A673 (cell line): ENCODE measurements at regions not wholly inside any gene's neighbourhood (a gene's known extent, or its start where the extent isn't known, plus 50 kb on each side); places are given as distances from the start of the nearest gene placed in this dataset.

Experiments
- BruUV-seq: library from RNA; stranded (reverse); fragments of 400-500 nt; replicated peaks from 2 replicates; lab custom pipeline; 2021; lab: Mats Ljungman, UMichigan
- CTCF ChIA-PET: fragments of 300-600 bp; sonication (Branson Sonifier 250); formaldehyde crosslinking; loops from one replicate; lab custom pipeline; 2022; ENCODE audit warnings: antibody characterized with exemption; lab: Charles Lee
- POLR2A ChIA-PET: fragments of 300-600 bp; sonication (Branson Sonifier 250); formaldehyde crosslinking; loops from one replicate; lab custom pipeline; 2022; ENCODE audit warnings: antibody characterized with exemption; ENCODE audit not compliant: low non-redundant PET; lab: Charles Lee
- DNase-seq: peaks from one replicate; pipeline ENCODE4 v3.0.0-alpha.2; 2015; ENCODE audit warnings: low spot score
- H3K27ac ChIP-seq: fragments of 200-600 bp; sonication (generic); 2 replicates; pipeline ENCODE4 v1.5.1; 2016; ENCODE audit warnings: mixed run types, low read depth, mild to moderate bottlenecking, mixed read lengths, antibody characterized with exemption, low read length; ENCODE audit not compliant: poor library complexity, severe bottlenecking
- H3K27me3 ChIP-seq: fragments of 200-600 bp; sonication (generic); replicated peaks from 2 replicates; pipeline ENCODE4 v1.6.1; 2017; ENCODE audit warnings: mixed run types, low read depth, mild to moderate bottlenecking, mixed read lengths, antibody characterized with exemption, low read length; ENCODE audit not compliant: insufficient read depth, poor library complexity
- H3K36me3 ChIP-seq: fragments of 200-600 bp; sonication (generic); 2 replicates; pipeline ENCODE4 v1.6.1; 2016; ENCODE audit warnings: mixed run types, mild to moderate bottlenecking, mixed read lengths, antibody characterized with exemption, low read length; ENCODE audit not compliant: insufficient read depth, poor library complexity, severe bottlenecking
- H3K4me1 ChIP-seq: fragments of 200-600 bp; sonication (generic); 2 replicates; pipeline ENCODE4 v1.6.1; 2017; ENCODE audit warnings: mixed run types, mild to moderate bottlenecking, mixed read lengths, antibody characterized with exemption, low read length; ENCODE audit not compliant: insufficient read depth, poor library complexity, severe bottlenecking
- H3K4me3 ChIP-seq: fragments of 200-600 bp; sonication (generic); 2 replicates; pipeline ENCODE4 v1.5.1; 2016; ENCODE audit warnings: low read depth, mixed run types, mild to moderate bottlenecking, mixed read lengths, low read length; ENCODE audit not compliant: poor library complexity, severe bottlenecking
- H3K9me3 ChIP-seq: fragments of 200-600 bp; sonication (generic); 2 replicates; pipeline ENCODE4 v1.6.1; 2016; ENCODE audit warnings: mixed run types, low read depth, mild to moderate bottlenecking, mixed read lengths, antibody characterized with exemption, low read length; ENCODE audit not compliant: poor library complexity, severe bottlenecking
- EZH2 ChIP-seq: fragments of 200-600 bp; sonication (generic); IDR thresholded peaks from 2 replicates; pipeline ENCODE4 v1.6.1; 2017; ENCODE audit warnings: borderline replicate concordance, low read depth, mild to moderate bottlenecking, mixed read lengths, antibody characterized with exemption, low read length; ENCODE audit not compliant: poor library complexity, severe bottlenecking
- intact Hi-C: fragments of 100-400 bp; cut with micrococcal nuclease; formaldehyde crosslinking; loops from one replicate; pipeline ENCODE4 v1.10.0; 2022; ENCODE audit not compliant: unreplicated experiment
- TF ChIP-seq, protein P1 (sequence below): fragments of 300-800, 200-600 bp; sonication (generic); conservative IDR thresholded peaks from 2 replicates; pipeline ENCODE4 v1.5.1; 2017; ENCODE audit warnings: low read depth, mild to moderate bottlenecking, antibody characterized with exemption, low read length, moderate library complexity, mixed read lengths

GRCh38 chr13:64723724-64724123 lies 2506.4 kb downstream of the PCDH9 start:
- Histone ChIP-seq H3K9me3 (no peaks in the 10 kb centered on the region), H3K36me3 (no peaks in the 10 kb centered on the region), H3K4me1 (peaks cover 5% of the 10 kb centered on the region), H3K4me3 (no peak overlapping the region), H3K27me3 (no peaks in the 10 kb centered on the region), H3K27ac (no peak overlapping the region)
- DNase-seq: peak; percentile 49
- no TSS peak for BruUV-seq
- CTCF ChIA-PET: no interaction called here
- POLR2A ChIA-PET: no interaction called here
- intact Hi-C loops: no loop called here
- TF ChIP-seq EZH2: no peak
- TF ChIP-seq, protein P1, sequence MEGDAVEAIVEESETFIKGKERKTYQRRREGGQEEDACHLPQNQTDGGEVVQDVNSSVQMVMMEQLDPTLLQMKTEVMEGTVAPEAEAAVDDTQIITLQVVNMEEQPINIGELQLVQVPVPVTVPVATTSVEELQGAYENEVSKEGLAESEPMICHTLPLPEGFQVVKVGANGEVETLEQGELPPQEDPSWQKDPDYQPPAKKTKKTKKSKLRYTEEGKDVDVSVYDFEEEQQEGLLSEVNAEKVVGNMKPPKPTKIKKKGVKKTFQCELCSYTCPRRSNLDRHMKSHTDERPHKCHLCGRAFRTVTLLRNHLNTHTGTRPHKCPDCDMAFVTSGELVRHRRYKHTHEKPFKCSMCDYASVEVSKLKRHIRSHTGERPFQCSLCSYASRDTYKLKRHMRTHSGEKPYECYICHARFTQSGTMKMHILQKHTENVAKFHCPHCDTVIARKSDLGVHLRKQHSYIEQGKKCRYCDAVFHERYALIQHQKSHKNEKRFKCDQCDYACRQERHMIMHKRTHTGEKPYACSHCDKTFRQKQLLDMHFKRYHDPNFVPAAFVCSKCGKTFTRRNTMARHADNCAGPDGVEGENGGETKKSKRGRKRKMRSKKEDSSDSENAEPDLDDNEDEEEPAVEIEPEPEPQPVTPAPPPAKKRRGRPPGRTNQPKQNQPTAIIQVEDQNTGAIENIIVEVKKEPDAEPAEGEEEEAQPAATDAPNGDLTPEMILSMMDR: no peak

DNA sequence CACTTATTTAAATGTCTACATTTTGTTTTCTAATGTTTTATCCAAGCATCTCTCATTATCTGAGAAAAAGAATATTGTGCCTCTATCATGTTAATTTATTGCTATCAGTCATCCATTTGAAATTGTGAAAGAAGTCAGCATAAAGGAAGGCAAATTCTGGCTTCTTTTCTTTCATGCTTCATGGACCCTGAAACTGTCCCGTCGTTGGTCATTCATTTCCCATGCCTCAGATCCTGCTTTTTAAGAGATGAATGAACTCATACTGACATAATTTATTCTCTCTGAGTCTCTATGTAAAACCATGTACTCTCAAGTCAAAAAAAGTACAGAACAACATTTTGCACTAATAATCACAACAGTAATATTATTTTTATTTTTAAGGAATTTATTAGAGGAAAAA lies 2512.0 kb downstream of the PCDH9 start:
- no peaks in the 10 kb centered on the region for H3K9me3 ChIP-seq
- no peaks in the 10 kb centered on the region for H3K27me3 ChIP-seq
- TF ChIP-seq, protein P1: no peak
- TF ChIP-seq EZH2: no peak
- no peaks in the 10 kb centered on the region for H3K36me3 ChIP-seq
- H3K4me3 ChIP-seq: no peak overlapping the region
- H3K4me1 ChIP-seq: no peaks in the 10 kb centered on the region
- no TSS peak for BruUV-seq
- DNase-seq: no peak
- intact Hi-C loops: no loop called here
- POLR2A ChIA-PET: no interaction called here
- CTCF ChIA-PET: no interaction called here
- H3K27ac ChIP-seq: no peak overlapping the region

- no peaks in the 10 kb centered on the region for H3K36me3 ChIP-seq
- intact Hi-C loops: no loop called here
- ChIA-PET CTCF (no interaction called here), POLR2A (no interaction called here)
- no peaks in the 10 kb centered on the region for H3K9me3 ChIP-seq
- H3K4me1 ChIP-seq: no peaks in the 10 kb centered on the region
- BruUV-seq: no TSS peak
- no peak for DNase-seq
- no peak overlapping the region for H3K27ac ChIP-seq
- no peak for TF ChIP-seq EZH2
- TF ChIP-seq, protein P1: no peak
- H3K4me3 ChIP-seq: no peak overlapping the region
- H3K27me3 ChIP-seq: no peaks in the 10 kb centered on the region
Measured at GRCh38 chr13:64716936-64717335, 2513.2 kb downstream of the PCDH9 start.
